ENCODE measurements at regions not wholly inside any gene's neighbourhood (a gene's known extent, or its start where the extent isn't known, plus 50 kb on each side); places are given as distances from the start of the nearest gene placed in this dataset.
A peak's percentile ranks its signal among the peaks of the same experiment; 100 is the strongest.

DNA sequence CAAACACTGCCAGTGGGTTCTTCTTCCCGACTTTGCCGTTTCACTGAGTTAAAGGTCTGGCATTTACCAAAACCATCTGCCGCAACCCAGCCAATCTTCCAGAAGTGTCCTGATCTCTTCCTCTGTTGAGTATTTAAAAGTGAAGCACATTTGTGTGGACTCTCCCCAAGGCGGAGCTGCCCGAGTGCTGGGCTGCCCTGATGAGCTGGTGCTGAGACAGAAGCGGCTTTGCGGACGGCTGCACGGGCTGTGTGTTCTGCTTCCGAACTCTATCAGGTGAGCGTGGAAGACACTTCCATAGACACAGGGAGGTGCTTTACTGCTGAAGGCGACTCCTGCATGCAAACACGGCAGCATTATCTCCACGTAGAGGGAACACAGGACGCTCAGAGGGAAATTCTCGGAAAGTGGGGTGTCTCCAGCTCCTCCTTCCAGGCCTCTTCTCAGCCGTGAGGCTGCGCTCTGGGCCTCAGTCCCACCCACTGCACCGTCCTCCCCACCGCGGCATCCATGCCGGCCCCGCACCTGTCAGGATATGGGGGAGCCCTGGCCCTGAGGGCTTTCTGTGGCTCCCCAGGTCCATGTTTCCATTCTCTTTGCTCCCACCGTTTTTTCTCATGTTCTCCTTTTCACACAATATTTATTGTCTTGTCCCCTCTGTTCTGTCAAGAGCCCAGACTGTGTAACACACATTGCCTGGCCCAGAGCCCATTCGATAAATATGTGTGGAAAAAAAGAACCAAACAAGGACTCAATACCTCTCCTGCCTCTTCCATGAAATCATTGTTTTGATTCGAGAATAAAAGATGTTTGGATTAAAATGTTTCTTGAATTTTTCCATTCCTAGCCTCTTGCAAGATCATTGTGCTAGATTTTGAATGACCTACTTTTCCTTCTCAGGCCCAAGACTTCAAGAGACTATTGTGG lies 205.1 kb downstream of the DLL1 start:
- no peaks in the 10 kb centered on the region for H3K36me3 ChIP-seq (ENCODE audit: insufficient read depth, low read length)
- no peaks in the 10 kb centered on the region for H3K27me3 ChIP-seq (ENCODE audit: insufficient read depth, low read length)
- peak; percentile 82 for DNase-seq (ENCODE audit: insufficient read length, low spot score, missing footprints)
- H3K4me2 ChIP-seq (ENCODE audit: insufficient read depth, low read length): no peak overlapping the region
- TF ChIP-seq, protein P1, sequence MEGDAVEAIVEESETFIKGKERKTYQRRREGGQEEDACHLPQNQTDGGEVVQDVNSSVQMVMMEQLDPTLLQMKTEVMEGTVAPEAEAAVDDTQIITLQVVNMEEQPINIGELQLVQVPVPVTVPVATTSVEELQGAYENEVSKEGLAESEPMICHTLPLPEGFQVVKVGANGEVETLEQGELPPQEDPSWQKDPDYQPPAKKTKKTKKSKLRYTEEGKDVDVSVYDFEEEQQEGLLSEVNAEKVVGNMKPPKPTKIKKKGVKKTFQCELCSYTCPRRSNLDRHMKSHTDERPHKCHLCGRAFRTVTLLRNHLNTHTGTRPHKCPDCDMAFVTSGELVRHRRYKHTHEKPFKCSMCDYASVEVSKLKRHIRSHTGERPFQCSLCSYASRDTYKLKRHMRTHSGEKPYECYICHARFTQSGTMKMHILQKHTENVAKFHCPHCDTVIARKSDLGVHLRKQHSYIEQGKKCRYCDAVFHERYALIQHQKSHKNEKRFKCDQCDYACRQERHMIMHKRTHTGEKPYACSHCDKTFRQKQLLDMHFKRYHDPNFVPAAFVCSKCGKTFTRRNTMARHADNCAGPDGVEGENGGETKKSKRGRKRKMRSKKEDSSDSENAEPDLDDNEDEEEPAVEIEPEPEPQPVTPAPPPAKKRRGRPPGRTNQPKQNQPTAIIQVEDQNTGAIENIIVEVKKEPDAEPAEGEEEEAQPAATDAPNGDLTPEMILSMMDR (IDR thresholded peaks at IDR 0.05; ENCODE audit: extremely low read depth, low read depth, low read length): no peak
- no peak overlapping the region for H3K27ac ChIP-seq (ENCODE audit: low read depth, low read length)
- H3K9me3 ChIP-seq (ENCODE audit: low read depth, low read length): no peaks in the 10 kb centered on the region
- peaks cover 7% of the 10 kb centered on the region for H3K4me1 ChIP-seq (ENCODE audit: insufficient read depth, low read length)
- H2AFZ ChIP-seq (ENCODE audit: low read length): no peak overlapping the region
- H4K20me1 ChIP-seq (ENCODE audit: insufficient read depth, low read length): no peaks in the 10 kb centered on the region
- no peak overlapping the region for H3K4me3 ChIP-seq (ENCODE audit: insufficient read depth, low read length)
- H3K79me2 ChIP-seq (ENCODE audit: insufficient read depth, low read length): no peaks in the 10 kb centered on the region

DNA sequence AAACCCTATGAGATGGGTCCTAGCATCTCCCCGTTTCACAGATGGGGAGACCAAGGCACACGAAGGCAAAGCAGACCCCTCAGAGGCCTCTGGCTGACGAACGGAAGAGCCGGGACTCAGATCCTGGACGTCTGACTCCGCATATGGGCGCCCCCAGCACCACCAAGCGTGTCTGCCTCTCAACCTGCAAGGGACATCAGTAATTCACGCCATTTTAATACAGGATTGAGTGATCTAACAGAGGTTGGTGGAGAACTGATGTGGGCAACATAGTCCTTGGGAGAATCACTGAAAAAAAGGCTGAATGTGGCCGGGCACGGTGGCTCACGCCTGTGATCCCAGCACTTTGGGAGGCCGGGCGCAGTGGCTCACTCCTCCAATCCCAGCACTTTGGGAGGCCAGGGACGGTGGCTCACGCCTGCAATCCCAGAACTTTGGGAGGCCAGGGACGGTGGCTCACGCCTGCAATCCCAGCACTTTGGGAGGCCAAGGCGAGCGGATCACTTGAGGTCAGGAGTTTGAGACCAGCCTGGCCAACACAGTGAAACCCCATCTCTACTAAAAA lies 206.6 kb downstream of the DLL1 start:
- Histone ChIP-seq H3K27me3 (ENCODE audit: insufficient read depth, low read length) (no peaks in the 10 kb centered on the region), H3K36me3 (ENCODE audit: insufficient read depth, low read length) (no peaks in the 10 kb centered on the region), H3K9me3 (ENCODE audit: low read depth, low read length) (no peaks in the 10 kb centered on the region), H2AFZ (ENCODE audit: low read length) (no peak overlapping the region), H3K4me2 (ENCODE audit: insufficient read depth, low read length) (no peak overlapping the region), H3K27ac (ENCODE audit: low read depth, low read length) (no peak overlapping the region), H4K20me1 (ENCODE audit: insufficient read depth, low read length) (no peaks in the 10 kb centered on the region), H3K79me2 (ENCODE audit: insufficient read depth, low read length) (no peaks in the 10 kb centered on the region), H3K4me3 (ENCODE audit: insufficient read depth, low read length) (no peak overlapping the region), H3K4me1 (ENCODE audit: insufficient read depth, low read length) (peaks cover 2% of the 10 kb centered on the region)
- peak; percentile 83 for DNase-seq (ENCODE audit: insufficient read length, low spot score, missing footprints)
- TF ChIP-seq, protein P1 (IDR thresholded peaks at IDR 0.05; ENCODE audit: extremely low read depth, low read depth, low read length): no peak

DNA sequence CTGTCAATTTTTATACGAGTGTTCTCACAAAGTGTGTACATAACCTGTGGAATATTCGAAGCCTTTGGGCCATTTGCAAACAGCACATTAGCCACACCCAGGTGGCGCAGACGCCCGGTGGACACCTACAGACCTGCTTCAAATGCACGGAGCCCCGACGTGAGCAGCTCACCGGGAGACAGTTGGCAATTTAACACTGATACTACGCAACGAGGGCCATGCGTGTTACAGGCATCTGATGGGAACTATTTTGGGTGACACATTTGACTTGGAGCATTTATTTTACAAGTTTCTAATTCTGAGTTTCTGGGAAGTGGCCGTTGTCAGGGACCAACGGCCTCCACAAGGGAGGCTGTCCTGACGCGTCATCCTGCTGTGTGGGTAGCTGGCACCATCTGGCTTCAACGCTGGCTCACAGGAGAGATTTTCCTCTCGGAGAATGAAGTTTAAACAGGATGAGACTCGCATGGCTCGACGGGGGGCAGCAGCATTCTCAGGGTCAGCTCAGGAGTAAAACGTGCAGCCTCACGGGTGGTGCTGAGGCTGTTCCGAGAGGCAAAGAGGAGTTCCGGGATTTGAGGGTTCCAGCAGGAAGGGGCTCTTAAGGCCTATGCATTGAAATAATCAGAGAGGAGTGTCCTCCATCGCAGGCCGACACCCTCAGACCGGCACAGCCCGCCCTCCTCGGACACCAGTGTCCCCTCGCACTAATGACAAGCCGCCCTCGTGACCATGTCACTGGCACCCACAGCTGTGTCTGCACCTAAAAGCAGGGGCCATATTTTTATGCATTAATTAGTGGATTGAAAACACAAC lies 207.4 kb downstream of the DLL1 start:
- no peaks in the 10 kb centered on the region for H3K27me3 ChIP-seq (ENCODE audit: insufficient read depth, low read length)
- H3K79me2 ChIP-seq (ENCODE audit: insufficient read depth, low read length): no peaks in the 10 kb centered on the region
- peak; percentile 80 for DNase-seq (ENCODE audit: insufficient read length, low spot score, missing footprints)
- no peak overlapping the region for H2AFZ ChIP-seq (ENCODE audit: low read length)
- no peaks in the 10 kb centered on the region for H3K9me3 ChIP-seq (ENCODE audit: low read depth, low read length)
- TF ChIP-seq, protein P1 (IDR thresholded peaks at IDR 0.05; ENCODE audit: extremely low read depth, low read depth, low read length): no peak
- H3K4me2 ChIP-seq (ENCODE audit: insufficient read depth, low read length): no peak overlapping the region
- H4K20me1 ChIP-seq (ENCODE audit: insufficient read depth, low read length): no peaks in the 10 kb centered on the region
- H3K36me3 ChIP-seq (ENCODE audit: insufficient read depth, low read length): no peaks in the 10 kb centered on the region
- H3K27ac ChIP-seq (ENCODE audit: low read depth, low read length): no peak overlapping the region
- no peaks in the 10 kb centered on the region for H3K4me1 ChIP-seq (ENCODE audit: insufficient read depth, low read length)
- H3K4me3 ChIP-seq (ENCODE audit: insufficient read depth, low read length): no peak overlapping the region

Measured in osteoblast (primary cell).